ENCODE measurements at regions not wholly inside any gene's neighbourhood (a gene's known extent, or its start where the extent isn't known, plus 50 kb on each side); places are given as distances from the start of the nearest gene placed in this dataset.

GRCh38 chr9:30977965-30978364, 1406.5 kb upstream of the ACO1 start:
- no peak overlapping the region for H3K4me3 ChIP-seq (ENCODE audit: low read length)
- H3K79me2 ChIP-seq (ENCODE audit: low read length), result no peaks in the 10 kb centered on the region
- H3K27me3 ChIP-seq (ENCODE audit: low read depth, low read length), result no peaks in the 10 kb centered on the region
- H4K20me1 ChIP-seq (ENCODE audit: insufficient read depth, low read length), result no peaks in the 10 kb centered on the region
- H3K4me1 ChIP-seq (ENCODE audit: low read length), result no peaks in the 10 kb centered on the region
- no peak overlapping the region for H3K27ac ChIP-seq (ENCODE audit: low read length)
- H2AFZ ChIP-seq (ENCODE audit: low read depth, low read length), result no peak overlapping the region
- H3K9ac ChIP-seq (ENCODE audit: low read length), result no peak overlapping the region
- H3K9me3 ChIP-seq (ENCODE audit: insufficient read depth, low read length), result no peaks in the 10 kb centered on the region
- H3K36me3 ChIP-seq (replicated peaks; ENCODE audit: low read depth, low read length), result no peaks in the 10 kb centered on the region
- TF ChIP-seq CTCF (IDR thresholded peaks at IDR 0.05; ENCODE audit: low read depth, low read length) (no peak), EZH2phosphoT487 (IDR thresholded peaks at IDR 0.05; ENCODE audit: low read depth) (no peak)
- H3K4me2 ChIP-seq (ENCODE audit: low read length), result no peak overlapping the region

GRCh38 chr9:30982301-30982700, 1402.1 kb upstream of the ACO1 start:
- Histone ChIP-seq H3K27ac (ENCODE audit: low read length) (no peak overlapping the region), H3K79me2 (ENCODE audit: low read length) (no peaks in the 10 kb centered on the region), H3K36me3 (replicated peaks; ENCODE audit: low read depth, low read length) (no peaks in the 10 kb centered on the region), H3K4me1 (ENCODE audit: low read length) (no peaks in the 10 kb centered on the region), H2AFZ (ENCODE audit: low read depth, low read length) (no peak overlapping the region), H3K9me3 (ENCODE audit: insufficient read depth, low read length) (no peaks in the 10 kb centered on the region), H3K4me3 (ENCODE audit: low read length) (no peak overlapping the region), H3K4me2 (ENCODE audit: low read length) (no peak overlapping the region), H3K9ac (ENCODE audit: low read length) (no peak overlapping the region), H4K20me1 (ENCODE audit: insufficient read depth, low read length) (no peaks in the 10 kb centered on the region), H3K27me3 (ENCODE audit: low read depth, low read length) (no peaks in the 10 kb centered on the region)
- no peak for TF ChIP-seq CTCF (IDR thresholded peaks at IDR 0.05; ENCODE audit: low read depth, low read length)
- TF ChIP-seq EZH2phosphoT487 (IDR thresholded peaks at IDR 0.05; ENCODE audit: low read depth), result no peak

GRCh38 chr9:30995956-30996738, 1388.3 kb upstream of the ACO1 start:
- no peaks in the 10 kb centered on the region for H4K20me1 ChIP-seq (ENCODE audit: insufficient read depth, low read length)
- H3K4me3 ChIP-seq (ENCODE audit: low read length), result no peak overlapping the region
- H3K4me2 ChIP-seq (ENCODE audit: low read length), result no peak overlapping the region
- TF ChIP-seq EZH2phosphoT487 (IDR thresholded peaks at IDR 0.05; ENCODE audit: low read depth) (no peak), CTCF (IDR thresholded peaks at IDR 0.05; ENCODE audit: low read depth, low read length) (no peak)
- H3K4me1 ChIP-seq (ENCODE audit: low read length), result no peaks in the 10 kb centered on the region
- H3K9me3 ChIP-seq (ENCODE audit: insufficient read depth, low read length), result no peaks in the 10 kb centered on the region
- no peaks in the 10 kb centered on the region for H3K27me3 ChIP-seq (ENCODE audit: low read depth, low read length)
- H3K79me2 ChIP-seq (ENCODE audit: low read length), result no peaks in the 10 kb centered on the region
- no peaks in the 10 kb centered on the region for H3K36me3 ChIP-seq (replicated peaks; ENCODE audit: low read depth, low read length)
- no peak overlapping the region for H2AFZ ChIP-seq (ENCODE audit: low read depth, low read length)
- H3K27ac ChIP-seq (ENCODE audit: low read length), result no peak overlapping the region
- H3K9ac ChIP-seq (ENCODE audit: low read length), result no peak overlapping the region

GRCh38 chr9:30996761-30997160, 1387.7 kb upstream of the ACO1 start:
- Histone ChIP-seq H3K9me3 (ENCODE audit: insufficient read depth, low read length) (no peaks in the 10 kb centered on the region), H3K4me2 (ENCODE audit: low read length) (no peak overlapping the region), H3K79me2 (ENCODE audit: low read length) (no peaks in the 10 kb centered on the region), H3K4me3 (ENCODE audit: low read length) (no peak overlapping the region), H3K9ac (ENCODE audit: low read length) (no peak overlapping the region), H2AFZ (ENCODE audit: low read depth, low read length) (no peak overlapping the region), H3K27me3 (ENCODE audit: low read depth, low read length) (no peaks in the 10 kb centered on the region), H4K20me1 (ENCODE audit: insufficient read depth, low read length) (no peaks in the 10 kb centered on the region), H3K4me1 (ENCODE audit: low read length) (no peaks in the 10 kb centered on the region), H3K27ac (ENCODE audit: low read length) (no peak overlapping the region), H3K36me3 (replicated peaks; ENCODE audit: low read depth, low read length) (no peaks in the 10 kb centered on the region)
- TF ChIP-seq EZH2phosphoT487 (IDR thresholded peaks at IDR 0.05; ENCODE audit: low read depth) (no peak), CTCF (IDR thresholded peaks at IDR 0.05; ENCODE audit: low read depth, low read length) (no peak)
